AG04449 (cell line): ENCODE measurements at regions not wholly inside any gene's neighbourhood (a gene's known extent, or its start where the extent isn't known, plus 50 kb on each side); places are given as distances from the start of the nearest gene placed in this dataset.

Experiments used
- CTCF ChIA-PET: fragments of 350-600 bp; formaldehyde crosslinking; extraction: SDS; loops from one replicate; lab custom pipeline; 2021; ENCODE audit warnings: antibody characterized with exemption; lab: Yijun Ruan, JAX
- POLR2A ChIA-PET: fragments of 400-600, 350-600 bp; formaldehyde crosslinking; extraction: SDS; loops from one replicate; lab custom pipeline; 2020; ENCODE audit warnings: antibody characterized with exemption, inconsistent platforms; lab: Yijun Ruan, JAX
- DNase-seq: peaks from one replicate; pipeline ENCODE4 v3.0.0-alpha.2; 2010; ENCODE audit warnings: low read depth, low spot score
- H3K4me3 ChIP-seq: 2 replicates; pipeline ENCODE4 v1.5.1; 2011; ENCODE audit warnings: low read depth, mild to moderate bottlenecking, control low read depth, low read length
- TF ChIP-seq, protein P1 (sequence below): IDR thresholded peaks from one replicate; pipeline ENCODE4 v1.5.1; 2011; ENCODE audit warnings: mild to moderate bottlenecking, moderate library complexity, low read length, control low read depth, inconsistent platforms; ENCODE audit not compliant: insufficient read depth; ENCODE audit errors: missing control alignments

DNA sequence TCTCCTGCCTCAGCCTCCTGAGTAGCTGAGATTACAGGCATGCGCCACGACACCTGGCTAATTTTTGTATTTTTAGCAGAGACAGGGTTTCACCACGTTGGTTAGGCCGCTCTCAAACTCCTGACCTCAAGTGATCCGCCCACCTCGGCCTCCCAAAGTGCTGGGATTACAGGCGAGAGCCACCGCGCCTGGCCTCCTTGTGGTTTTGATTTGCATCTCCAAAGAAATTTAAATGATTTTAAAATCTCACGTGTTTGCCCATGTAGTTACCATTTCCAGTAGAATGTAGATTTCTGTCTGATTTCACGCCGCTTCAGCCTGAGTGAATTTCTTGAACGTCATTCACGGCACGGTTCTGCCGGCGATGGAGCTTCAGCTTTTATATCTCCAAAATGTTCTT lies 55.8 kb downstream of the IGF2 start:
- ChIA-PET POLR2A (no interaction called here), CTCF (no interaction called here)
- TF ChIP-seq, protein P1, sequence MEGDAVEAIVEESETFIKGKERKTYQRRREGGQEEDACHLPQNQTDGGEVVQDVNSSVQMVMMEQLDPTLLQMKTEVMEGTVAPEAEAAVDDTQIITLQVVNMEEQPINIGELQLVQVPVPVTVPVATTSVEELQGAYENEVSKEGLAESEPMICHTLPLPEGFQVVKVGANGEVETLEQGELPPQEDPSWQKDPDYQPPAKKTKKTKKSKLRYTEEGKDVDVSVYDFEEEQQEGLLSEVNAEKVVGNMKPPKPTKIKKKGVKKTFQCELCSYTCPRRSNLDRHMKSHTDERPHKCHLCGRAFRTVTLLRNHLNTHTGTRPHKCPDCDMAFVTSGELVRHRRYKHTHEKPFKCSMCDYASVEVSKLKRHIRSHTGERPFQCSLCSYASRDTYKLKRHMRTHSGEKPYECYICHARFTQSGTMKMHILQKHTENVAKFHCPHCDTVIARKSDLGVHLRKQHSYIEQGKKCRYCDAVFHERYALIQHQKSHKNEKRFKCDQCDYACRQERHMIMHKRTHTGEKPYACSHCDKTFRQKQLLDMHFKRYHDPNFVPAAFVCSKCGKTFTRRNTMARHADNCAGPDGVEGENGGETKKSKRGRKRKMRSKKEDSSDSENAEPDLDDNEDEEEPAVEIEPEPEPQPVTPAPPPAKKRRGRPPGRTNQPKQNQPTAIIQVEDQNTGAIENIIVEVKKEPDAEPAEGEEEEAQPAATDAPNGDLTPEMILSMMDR, result no peak
- H3K4me3 ChIP-seq, result no peak overlapping the region
- DNase-seq, result no peak

DNA sequence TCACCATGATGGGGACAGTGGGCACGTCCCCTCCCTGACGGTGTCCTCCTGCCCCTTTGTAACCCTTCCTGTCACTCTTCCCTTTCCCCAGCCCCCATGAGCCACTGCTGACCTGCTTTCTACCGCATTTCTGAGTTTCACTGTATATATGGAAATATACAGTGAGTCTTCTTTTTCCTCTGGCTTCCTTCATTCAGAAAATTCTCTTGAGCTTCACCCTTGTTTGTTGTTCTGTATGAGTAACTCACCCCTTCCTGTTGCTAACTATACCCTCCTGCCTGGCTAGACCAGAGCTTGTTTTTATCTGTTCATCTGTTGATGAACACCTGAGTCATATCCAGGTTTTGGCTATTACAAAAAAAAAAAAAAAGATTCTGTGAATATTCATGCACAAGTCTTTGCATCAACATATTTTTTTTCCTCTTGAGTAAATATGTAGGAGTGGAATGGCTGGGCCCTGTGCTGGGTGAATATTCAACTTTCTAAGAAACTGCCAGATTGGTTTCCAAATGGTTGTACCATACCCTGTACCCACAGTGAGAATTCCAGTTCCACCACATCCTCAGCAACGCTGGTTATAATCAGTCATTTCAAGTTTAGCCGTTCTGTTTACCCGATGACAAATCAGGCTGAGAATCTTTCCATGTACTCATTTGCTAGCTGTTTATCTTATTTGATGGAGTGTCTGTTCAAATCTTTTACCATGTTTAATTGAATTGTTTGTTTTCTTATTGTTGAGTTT lies 62.0 kb downstream of the IGF2 start:
- no peak overlapping the region for H3K4me3 ChIP-seq
- DNase-seq, result no peak
- TF ChIP-seq, protein P1, result no peak
- ChIA-PET CTCF (interaction anchor here (0.9 to 1.8 kb wide), 5 partner anchors 16 to 74 kb away, joined by 3 to 8 read pairs (median 4); no protein-coding TSS in a partner anchor), POLR2A (interaction anchor here (0.6 kb wide), 2 partner anchors 503 to 1550 kb away, joined by 3 read pairs; no protein-coding TSS in a partner anchor)

DNA sequence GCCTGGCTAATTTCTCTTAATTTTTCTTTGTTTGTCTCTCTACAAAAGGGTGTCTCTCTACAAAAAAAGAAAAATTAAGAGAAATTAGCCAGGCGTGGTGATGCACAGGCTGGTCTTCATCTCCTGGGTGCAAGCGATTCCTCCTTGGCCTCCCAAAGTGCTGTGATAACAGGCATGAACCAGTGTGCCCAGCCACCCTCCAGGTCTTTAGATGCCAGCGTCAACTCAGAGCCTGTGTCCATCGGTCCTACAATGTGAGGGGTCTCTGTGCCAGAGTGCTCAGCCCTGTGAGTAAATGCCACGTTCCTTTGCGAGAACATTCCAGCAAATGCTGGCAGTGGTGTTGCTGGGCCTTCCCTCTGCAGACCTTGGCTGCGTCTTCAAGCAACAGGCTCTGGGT lies 62.7 kb downstream of the IGF2 start:
- DNase-seq, result no peak
- POLR2A ChIA-PET, result no interaction called here
- CTCF ChIA-PET, result interaction anchor here (1.2 to 1.8 kb wide), 4 partner anchors 19 to 75 kb away, joined by 3 to 8 read pairs (median 4); no protein-coding TSS in a partner anchor
- H3K4me3 ChIP-seq, result no peak overlapping the region
- TF ChIP-seq, protein P1, result no peak

DNA sequence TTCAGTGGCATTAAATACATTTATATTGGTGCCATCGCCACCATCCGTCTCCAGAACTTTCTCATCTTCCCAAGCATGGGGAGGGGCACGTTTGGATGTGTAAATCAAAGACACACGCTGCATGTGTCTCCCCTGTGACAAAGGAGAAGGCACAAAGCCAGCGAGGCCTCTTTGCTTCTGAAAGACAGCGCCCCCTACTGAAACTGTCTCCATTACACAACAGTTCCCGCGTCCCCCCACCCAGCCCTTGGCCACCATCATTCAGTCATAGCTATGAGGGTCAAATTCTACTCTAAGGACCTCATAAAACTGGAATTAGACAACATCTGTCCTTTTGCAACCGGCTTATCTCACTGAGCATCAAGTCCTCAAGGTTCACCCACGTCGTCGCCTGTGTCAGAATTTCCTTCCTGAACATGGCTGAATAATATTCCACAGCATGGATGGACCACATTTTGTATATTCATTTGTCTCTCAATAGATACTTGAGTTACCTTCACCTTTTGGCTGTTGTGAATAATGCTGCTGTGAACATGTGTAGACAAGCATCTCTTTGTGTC lies 64.8 kb downstream of the IGF2 start:
- ChIA-PET CTCF (interaction anchor here (1.2 kb wide), 1 partner anchor 77 kb away, joined by 4 read pairs; no protein-coding TSS in a partner anchor), POLR2A (no interaction called here)
- no peak for DNase-seq
- TF ChIP-seq, protein P1, result no peak
- no peak overlapping the region for H3K4me3 ChIP-seq

DNA sequence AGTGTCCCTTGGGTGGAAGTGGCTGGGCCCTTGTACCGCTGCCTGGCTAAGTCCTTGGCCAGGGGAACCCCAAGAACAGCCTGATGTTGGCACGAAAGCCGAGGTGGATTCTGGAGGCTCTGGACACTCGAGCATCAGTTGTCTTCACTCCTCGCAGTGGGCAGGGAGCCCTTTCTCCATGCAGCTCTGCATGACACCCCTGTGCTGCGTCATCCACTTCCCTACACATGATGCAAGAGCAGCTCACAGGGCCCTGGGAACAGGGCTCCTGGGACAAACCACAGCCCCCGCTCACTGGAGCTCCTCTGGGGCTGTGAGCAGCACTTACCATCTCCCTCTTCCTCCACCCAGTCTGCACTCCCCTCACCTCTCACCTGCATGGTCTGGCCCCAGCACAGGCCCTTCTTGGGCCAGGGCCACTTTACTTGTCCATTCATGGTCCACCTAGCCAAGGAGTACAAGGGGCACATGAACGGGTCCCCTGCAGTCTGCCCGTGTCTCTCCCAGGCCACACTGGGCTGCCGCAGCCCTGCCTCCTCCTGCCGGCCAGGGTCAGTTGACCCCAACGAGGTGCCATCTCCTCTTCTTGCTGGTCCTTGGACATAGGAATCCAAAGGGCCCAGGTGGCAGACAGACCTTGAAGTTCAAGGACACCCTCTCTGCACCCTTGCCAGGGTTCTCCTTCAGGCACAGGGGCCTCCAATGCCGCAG lies 66.5 kb downstream of the IGF2 start:
- DNase-seq, result no peak
- no peak overlapping the region for H3K4me3 ChIP-seq
- POLR2A ChIA-PET, result no interaction called here
- TF ChIP-seq, protein P1, result no peak
- CTCF ChIA-PET, result interaction anchor here (1.2 to 1.4 kb wide), 2 partner anchors 35 to 78 kb away, joined by 4 read pairs; no protein-coding TSS in a partner anchor
